Head of caudate nucleus (tissue), 42 donors: ENCODE measurements at regions not wholly inside any gene's neighbourhood (a gene's known extent, or its start where the extent isn't known, plus 50 kb on each side); places are given as distances from the start of the nearest gene placed in this dataset.

ENCODE experiments used
- DNase-seq, 42 donors: peaks; one replicate each; pipeline versions ENCODE4 v3.0.0 to v3.0.0-alpha.2; 2020 to 2021; ENCODE audit warnings: mixed read lengths in 7 of 42
- intact Hi-C: fragments of 100-400 bp; cut with DNase I; formaldehyde crosslinking; loops from one replicate; pipeline ENCODE4 v1.15.0; 2022

DNA sequence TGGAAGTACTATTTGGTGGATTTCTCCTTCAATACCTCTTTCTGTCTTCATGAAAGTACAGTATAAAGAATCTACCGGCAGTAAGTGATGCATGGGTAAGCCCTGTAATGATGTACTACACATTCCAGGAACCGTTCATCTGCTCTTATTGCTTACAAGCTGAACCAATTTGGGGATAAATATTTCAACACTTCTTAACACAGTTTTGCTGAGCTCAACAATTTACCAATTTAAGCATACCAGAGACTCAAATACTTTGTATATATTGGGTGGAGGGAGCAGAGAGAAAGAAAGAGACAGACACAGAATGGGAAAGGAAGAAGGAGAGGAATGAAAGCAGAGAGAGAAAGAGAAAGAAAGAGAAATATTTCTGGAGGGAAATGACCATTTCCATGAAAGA lies 821.1 kb upstream of the FLRT2 start:
- intact Hi-C loops, result no loop called here
- DNase-seq, result no peak

DNA sequence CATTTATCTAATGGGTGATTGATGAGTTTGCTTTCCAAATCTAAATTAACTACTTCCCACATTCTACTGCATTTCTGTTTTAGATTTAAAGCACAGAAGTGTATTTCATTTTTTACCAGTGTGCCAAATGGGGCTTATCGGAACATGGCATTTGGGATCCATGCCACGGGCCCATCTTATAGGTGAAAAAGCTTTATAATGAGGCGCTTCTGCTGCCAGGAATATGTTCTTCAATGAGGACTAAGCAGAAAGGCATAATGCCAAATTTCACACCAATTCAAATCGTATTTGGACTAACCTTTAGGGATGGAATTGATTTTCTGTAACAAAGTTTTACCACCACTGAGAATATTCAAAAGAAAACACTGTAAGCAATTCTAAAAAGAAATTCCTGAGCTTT lies 803.5 kb upstream of the FLRT2 start:
- intact Hi-C loops, result no loop called here

DNA sequence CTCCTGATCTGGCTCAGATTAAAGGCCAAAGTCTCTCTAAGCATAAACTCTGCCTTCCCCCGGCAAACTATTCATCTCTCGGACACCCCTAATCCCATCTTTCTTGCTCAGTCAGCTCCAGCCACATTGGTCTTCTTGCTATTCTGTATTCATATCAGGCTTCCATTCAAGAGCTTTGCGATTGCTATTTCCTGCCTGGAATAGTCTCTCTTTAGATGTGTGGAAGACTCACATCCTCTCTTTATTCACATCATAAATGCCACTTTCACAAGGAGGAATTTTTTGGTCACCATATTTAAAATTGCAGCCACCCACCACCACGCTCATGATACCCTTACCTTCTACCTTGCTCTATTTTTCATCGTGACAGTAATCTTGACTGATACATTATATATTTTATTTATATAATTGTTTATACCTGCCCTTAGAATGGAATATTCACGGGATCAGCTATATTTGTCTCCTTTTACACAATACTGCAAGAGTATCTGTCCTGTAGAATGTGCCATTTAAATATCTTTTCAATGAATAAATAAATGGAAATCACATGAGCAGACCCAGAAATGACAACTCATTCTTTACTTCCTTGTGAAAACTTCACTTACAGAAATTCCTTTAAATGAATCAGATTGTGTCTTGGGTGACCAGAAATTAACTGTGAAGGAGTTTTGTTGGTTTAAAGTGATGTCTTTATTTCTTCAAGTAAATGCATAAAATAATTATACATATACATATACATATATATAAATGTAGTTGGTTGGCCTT lies 780.6 kb upstream of the FLRT2 start:
- no peak for DNase-seq
- intact Hi-C loops, result no loop called here

More for the DNA sequence above, 803.5 kb upstream of the FLRT2 start:
- DNase-seq, result no peak

DNA sequence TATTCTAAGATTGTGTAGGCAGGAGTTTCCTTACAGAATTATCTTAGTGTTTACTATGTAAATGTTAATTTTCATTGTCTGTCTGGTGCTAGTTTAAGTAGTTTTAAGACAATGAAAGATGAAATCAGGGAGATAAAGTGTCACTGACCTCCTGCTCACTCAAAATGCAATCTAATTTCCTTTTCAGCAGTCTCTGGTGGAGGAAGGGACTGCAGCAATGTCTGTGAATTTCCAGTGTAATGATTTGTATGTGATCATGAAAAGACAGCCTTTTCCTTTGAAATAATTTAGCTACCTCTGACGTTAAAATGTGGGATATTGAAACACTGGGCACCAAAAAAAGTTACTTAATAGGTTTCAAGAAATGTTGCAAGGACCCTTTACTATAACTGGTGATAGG lies 779.7 kb upstream of the FLRT2 start:
- intact Hi-C loops, result no loop called here
- DNase-seq, result no peak

DNA sequence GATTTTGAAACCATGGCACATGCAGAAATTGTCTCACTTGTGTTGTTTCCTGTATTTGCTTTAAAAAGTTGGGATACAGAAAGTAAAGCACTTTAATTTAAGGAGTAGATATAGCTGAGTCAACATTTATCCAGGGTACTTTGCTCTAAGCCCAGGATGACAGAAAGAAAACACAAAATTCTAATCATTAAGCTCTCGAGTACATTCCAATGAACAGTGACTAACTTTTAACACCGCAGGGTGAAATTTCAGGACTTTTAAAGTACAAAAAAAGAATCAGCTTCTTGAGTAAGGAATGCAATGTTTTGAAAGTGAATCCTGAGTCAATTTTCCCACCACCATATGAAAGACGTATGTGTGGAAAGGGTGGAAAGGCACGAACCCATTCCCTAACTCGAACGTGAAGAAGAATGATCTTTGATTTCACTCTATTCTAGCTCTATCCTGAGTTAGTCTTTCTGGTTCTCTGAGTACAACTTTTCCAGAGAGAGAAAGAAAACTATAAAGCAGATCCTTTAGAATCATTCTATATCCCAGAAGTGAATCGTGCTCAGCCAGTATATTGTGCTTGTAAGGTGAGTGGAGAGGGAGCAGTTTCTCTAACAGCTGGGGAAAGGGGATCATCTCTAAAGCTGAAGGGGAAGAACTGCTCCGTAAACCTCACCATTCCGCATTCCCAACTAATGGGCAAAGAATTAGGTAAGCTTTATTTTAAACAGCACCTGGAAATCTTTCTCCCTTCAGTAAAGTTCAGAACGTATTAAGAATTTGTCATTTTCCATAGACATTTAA lies 779.0 kb upstream of the FLRT2 start:
- DNase-seq, result no peak
- intact Hi-C loops, result no loop called here

DNA sequence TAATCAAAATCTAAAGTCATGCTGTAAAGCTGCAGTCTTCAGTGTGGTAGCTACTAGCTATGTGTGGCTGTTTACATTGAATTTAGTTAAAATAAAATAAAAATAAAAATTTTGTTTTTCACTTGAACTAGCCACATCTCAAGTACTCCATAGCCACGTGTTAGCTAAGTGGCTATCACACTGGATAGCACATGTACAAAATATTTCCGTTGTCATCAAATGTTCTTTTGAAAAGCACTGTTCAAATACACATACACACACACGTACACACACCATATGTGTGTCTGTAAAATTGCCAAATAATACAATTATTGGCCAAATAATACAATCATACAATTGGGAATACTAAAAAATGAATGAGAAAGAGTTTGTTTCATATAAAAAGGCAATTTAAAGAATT lies 778.2 kb upstream of the FLRT2 start:
- DNase-seq, result no peak
- intact Hi-C loops, result no loop called here

DNA sequence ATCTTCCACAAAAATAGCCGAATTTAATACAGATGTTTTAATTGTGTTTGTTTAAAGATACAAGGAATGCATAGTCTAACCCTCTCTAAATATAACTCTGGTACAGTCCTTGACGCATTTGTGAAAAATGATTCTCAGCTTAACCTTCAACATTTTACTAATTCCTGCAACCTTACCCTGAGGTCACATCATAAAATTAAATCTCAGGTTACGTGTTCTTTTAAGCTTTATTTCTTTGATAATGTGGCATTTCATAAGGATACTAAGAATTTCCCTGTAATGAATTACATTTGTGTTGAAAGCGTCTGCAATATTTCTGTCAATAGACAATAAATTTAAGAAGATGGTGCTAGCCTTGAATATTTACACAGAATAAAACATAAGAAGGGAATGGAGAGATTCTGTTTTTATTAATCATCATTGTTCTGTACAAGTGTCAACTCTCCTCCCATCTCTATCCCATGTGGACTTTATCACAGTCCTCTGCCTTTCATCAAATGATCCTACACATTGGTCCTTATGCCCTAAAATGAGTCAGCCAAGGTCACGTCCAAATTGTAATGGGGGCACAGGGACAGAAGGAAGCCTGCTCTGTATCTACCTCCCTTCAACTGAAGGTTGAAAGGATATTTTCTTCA lies 769.3 kb upstream of the FLRT2 start:
- intact Hi-C loops, result no loop called here
- DNase-seq, result no peak

DNA sequence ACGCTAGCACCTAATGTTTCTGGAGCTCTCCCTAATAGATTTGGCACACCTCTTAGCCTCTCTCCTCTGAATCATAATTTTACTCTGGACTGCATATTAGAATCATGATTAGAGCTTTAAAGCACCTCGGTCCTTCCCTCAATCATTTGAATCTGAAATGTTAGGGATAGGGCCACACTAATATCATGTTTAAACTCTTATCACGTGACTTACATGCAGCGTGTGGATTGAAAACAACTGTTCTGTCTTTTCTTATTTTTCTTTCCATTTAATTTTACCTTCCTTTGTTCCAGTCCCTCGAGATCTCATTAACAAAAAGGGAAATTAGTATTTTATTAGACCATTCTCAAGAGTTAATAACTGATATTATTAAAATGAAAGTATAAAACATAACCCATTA lies 762.5 kb upstream of the FLRT2 start:
- intact Hi-C loops, result no loop called here
- DNase-seq, result no peak

DNA sequence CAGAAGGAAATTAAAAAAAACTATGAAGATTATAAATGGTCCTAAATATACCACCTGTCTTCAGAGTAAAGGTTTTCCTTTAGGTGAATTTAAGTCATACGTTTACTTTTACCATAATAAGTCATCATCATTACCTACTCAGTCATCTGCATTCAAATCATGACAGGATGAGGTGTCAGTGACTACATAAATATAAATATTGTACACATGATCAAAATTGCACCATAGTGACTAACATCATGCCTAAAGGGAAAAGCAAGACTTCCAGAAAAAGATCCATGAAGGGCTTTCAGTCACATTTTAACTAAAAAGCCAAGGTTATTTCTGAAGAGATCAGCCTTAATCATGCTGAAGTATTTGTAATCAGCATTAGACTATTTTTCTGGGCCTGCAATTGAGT lies 759.9 kb upstream of the FLRT2 start:
- DNase-seq, result no peak
- intact Hi-C loops, result no loop called here

DNA sequence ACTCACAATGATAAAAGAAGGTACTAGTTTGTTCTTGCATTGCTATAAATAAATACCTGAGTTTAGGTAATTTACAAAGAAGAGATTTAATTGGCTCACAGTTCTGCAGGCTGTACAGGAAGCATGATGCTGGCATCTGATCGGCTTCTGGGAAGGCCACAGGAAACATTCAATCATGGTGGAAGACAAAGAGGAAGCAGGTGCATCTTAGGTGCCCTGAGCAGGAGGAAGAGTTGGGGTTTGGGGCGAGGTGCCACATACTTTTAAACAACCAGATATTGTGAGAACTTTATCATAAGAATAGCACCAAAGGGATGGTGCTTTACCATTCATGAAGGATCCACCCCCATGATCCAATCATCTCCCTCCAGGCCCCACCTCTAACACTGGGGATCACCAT lies 752.6 kb upstream of the FLRT2 start:
- DNase-seq, result no peak

DNA sequence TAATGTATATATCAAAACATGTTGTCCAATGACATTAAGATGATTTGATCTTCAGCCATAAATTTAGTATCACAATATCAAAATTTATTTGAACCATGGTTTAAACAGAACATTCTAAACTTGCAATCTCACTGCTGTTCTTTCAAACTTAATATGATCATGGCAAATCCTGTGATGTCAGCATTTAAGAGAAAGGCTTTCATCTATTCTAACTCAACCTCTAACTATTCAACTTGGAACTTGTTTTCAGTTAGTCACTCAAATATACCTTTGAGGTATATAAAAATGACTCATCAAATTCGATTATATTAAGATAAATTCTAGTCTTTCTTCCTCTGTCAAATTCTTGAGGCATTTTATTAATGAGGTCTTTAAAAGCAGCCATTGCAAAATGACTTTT lies 747.0 kb upstream of the FLRT2 start:
- intact Hi-C loops, result no loop called here
- DNase-seq, result no peak

More for the DNA sequence above, 752.6 kb upstream of the FLRT2 start:
- intact Hi-C loops, result no loop called here

DNA sequence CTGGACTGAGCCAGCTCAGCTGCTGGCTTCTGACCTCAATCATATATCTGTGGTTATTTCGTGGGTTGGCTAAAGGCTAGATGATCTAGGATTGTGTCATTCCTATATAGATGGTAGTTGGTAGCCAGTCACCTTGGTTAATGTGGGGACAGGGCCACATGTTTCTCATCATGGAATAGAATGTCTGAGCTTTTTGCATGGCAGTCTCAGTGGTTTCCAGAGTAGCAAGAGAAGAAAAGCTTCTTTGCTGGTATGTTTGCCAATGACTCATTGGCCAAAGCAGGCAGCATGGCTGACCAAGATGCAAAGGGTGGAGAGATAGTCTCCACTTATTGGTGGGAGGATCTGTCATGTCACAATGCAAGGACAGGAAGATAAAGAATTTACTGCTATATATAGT lies 746.4 kb upstream of the FLRT2 start:
- no peak for DNase-seq
- intact Hi-C loops, result no loop called here

DNA sequence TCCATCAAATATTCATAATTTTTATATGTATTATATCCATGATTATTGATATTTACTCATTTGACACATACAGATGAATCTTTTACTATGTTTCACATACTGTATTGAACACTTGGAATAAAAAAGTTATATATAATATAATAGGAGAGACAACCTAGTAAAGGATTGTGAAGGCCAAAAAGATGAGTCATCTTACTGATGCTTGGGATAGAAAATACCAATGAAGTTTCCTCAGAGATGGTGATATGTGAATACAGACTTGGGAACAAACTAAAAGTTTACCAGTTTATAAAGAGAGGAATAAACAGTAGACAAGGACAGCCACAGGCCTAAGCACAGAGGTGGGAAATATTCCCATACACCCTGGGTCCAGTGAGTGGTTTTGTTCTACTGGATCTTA lies 743.9 kb upstream of the FLRT2 start:
- intact Hi-C loops, result no loop called here

DNA sequence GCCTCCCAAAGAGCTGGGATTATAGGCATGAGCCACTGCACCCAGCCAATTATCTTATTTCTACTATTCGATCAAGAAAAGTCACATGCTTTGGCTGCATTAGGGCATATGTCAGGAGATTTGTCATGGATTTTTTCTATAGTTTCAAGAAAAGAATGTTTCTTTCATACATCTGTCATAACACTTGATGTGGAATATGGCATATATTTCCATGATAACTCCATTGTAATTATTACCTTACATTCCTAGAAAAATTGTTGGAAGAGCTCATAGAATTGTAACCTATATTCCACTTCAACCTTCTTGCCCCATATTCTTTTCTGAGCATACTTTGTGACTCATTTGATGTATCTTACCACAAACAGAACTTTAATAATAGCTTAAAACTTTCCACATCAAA lies 740.9 kb upstream of the FLRT2 start:
- intact Hi-C loops, result no loop called here
- DNase-seq, result no peak

More for the DNA sequence above, 743.9 kb upstream of the FLRT2 start:
- no peak for DNase-seq

DNA sequence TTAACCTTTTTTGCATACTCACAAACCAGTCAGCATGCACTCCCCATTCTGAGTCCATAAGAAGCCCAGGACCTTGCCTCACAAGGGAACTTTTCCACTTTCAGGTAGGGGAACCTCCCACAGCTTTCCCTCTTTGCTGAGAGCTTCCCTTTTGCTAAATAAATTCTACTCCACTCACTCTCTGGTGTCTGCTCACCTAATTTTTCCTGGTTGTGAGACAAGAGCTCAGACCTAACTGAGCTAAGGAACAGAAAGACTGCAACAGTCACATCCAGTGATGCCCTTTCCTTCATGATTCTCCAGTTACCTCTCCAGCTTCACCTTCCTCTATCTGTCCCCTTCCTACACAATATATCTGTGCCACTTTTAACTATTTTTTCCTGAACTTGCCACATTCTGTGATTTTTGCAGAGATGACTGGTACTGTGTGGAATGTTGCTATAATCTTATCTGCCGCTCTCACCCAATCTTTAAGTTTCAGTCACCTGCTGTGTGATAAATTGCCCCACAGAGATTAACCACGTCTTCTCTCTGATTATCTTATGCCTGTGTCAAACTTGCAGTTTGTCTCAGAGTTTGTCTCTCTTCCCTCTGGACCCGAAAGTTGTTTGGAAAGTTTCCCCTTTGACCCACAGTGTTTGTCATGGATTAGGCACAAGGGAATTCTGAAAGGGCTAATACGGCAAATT lies 737.1 kb upstream of the FLRT2 start:
- intact Hi-C loops, result no loop called here
- DNase-seq, result no peak

DNA sequence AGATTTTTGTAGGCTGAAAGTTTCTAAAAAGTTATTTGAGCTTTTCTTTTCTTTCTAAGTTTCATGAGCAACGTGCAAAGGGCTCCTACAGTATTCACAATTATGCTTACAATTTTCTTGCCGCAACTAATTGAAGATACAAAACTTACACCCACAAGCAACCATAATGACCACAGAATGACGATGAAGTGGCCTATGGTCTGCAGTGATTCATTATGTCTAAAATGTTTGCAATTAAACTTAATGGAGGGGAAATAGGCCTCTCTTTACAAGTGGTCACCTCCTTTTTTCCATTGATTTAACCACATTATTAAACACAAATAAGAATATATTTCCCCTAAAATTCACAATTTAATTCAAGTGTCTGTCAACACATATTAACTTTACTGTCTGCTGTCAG lies 732.6 kb upstream of the FLRT2 start:
- intact Hi-C loops, result no loop called here
- DNase-seq, result no peak

DNA sequence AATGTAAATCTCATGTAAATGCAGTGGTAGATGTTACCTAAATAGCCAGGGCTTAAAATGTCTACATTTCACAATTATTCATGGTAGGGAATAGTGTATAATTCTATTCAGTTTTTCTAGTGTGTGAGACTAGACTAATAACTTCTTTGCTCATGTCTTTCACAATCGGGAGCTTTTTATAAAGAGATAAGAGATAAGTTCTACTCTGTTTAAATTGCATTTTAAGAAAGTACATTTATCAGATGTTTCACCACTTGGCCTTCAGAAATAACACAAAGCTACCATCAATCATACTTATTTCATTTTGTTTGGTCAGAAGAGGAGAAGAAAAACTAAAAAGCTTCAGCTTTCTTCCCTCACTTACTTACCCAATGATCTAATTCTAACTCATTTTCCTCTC lies 725.5 kb upstream of the FLRT2 start:
- intact Hi-C loops, result no loop called here
- no peak for DNase-seq

DNA sequence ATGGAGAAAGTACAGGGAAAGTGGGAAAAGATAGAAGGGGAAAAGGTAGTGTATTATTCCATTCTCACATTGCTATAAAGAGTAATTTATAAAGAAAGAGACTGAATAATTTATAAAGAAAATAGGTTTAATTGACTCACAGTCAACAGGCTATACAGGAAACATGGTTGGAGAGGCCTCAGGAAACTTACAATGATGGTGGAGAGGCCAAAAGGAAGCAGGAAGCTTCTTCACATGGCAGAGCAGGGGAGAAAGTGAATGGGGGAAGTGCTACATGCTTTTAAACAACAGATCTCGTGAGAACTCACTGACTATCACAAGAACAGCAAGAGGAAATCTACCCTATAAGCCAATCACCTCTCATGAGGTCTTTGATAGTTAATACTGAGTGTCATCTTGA lies 725.0 kb upstream of the FLRT2 start:
- intact Hi-C loops, result no loop called here
- no peak for DNase-seq

DNA sequence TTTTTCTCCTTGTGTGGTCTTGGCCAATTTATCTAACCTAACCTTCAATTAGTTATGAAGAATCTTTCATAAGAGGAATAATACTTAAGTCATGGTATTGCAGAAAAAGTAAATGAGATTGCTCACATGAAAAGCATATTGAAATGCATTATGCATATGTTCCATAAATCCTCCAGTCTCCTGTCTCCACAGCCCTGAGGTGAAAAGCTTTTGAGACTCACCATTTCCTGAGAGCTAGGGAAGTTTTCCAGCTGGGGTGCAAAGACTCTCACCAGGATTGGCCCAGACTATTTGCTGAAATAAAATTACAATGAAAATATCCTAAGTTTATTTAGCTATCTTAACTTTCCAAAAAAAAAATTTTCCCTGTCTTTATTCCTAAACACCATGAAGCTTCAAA lies 723.8 kb upstream of the FLRT2 start:
- no peak for DNase-seq
- intact Hi-C loops, result no loop called here

DNA sequence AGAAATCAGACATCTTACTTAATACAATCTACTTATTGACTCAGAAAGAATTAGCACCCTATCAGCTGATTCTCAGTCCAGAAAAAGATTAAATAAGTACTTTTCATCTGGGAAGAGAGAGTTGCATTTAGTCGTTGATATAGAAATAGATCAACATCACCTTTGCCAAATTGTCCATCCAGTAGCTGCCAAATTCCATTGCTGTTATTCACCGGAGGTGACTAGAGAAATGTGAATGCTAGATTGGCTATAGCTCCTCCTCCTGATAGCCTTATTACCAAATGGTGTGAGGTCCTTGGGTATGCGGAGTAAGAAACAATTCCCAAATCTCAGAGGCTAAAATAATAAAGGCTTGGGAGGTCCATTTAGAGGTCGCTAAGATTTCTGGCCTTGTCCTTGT lies 723.3 kb upstream of the FLRT2 start:
- intact Hi-C loops, result no loop called here
- DNase-seq, result no peak
